Breast epithelium (tissue), 3 donors: ENCODE measurements at regions not wholly inside any gene's neighbourhood (a gene's known extent, or its start where the extent isn't known, plus 50 kb on each side); places are given as distances from the start of the nearest gene placed in this dataset.

ENCODE experiments used
- CTCF ChIP-seq, 3 donors: fragments of 450-650 bp; IDR thresholded peaks; one replicate each; pipeline ENCODE4 v1.5.1; 2016 to 2017; ENCODE audit warnings: antibody characterized with exemption in 3 of 3, mild to moderate bottlenecking in 3 of 3, moderate library complexity in 3 of 3
- POLR2A ChIP-seq: fragments of 450-650 bp; IDR thresholded peaks from one replicate; pipeline ENCODE4 v1.6.1; 2016; ENCODE audit warnings: antibody characterized with exemption, mild to moderate bottlenecking, moderate library complexity
- POLR2AphosphoS5 ChIP-seq, 3 donors: sonication (generic); formaldehyde crosslinking; IDR thresholded peaks; one replicate each; pipeline ENCODE4 v1.6.1; 2017; ENCODE audit warnings: antibody characterized with exemption in 3 of 3

GRCh38 chr12:84150201-84150600 is 762.4 kb downstream of the SLC6A15 start:
- TF ChIP-seq CTCF (IDR thresholded peaks at IDR 0.05) = no peak
- TF ChIP-seq POLR2A = no peak
- TF ChIP-seq POLR2AphosphoS5 (IDR thresholded peaks at IDR 0.05) = no peak
